Naive thymus-derived CD4-positive, alpha-beta T cell (primary cell): ENCODE measurements at regions not wholly inside any gene's neighbourhood (a gene's known extent, or its start where the extent isn't known, plus 50 kb on each side); places are given as distances from the start of the nearest gene placed in this dataset.

Source experiments
- ATAC-seq: fragments of 150-1000 bp; cut with Tn5 transposase; 2 replicates; pipeline ENCODE4 v1.10.0; 2021; ENCODE audit warnings: mild to moderate bottlenecking, moderate library complexity
- CTCF ChIA-PET: fragments of 350-600 bp; sonication (Branson Sonifier 250); formaldehyde crosslinking; loops from one replicate; lab custom pipeline; 2021; ENCODE audit warnings: antibody characterized with exemption; lab: Charles Lee
- POLR2A ChIA-PET: fragments of 350-600 bp; sonication (Branson Sonifier 250); formaldehyde crosslinking; loops from one replicate; lab custom pipeline; 2021; ENCODE audit warnings: antibody characterized with exemption, inconsistent platforms; lab: Charles Lee
- DNase-seq, 9 donors: peaks; one replicate each; pipeline versions ENCODE4 v3.0.0 to v3.0.0-alpha.2; 2020 to 2022; ENCODE audit warnings: mixed read lengths in 1 of 9
- H3K27ac ChIP-seq: one replicate; pipeline ENCODE4 v1.7.0; 2013; ENCODE audit warnings: mild to moderate bottlenecking, low read depth, low read length, moderate library complexity
- H3K27me3 ChIP-seq, 2 donors: one replicate each; pipeline ENCODE4 v1.7.0; 2013; ENCODE audit warnings: low read length in 2 of 2, mild to moderate bottlenecking in 2 of 2, moderate library complexity in 2 of 2; ENCODE audit not compliant: control insufficient read depth in 2 of 2, insufficient read depth in 2 of 2
- H3K36me3 ChIP-seq, 3 experiments: 1 replicate in 2 of 3; 2 replicates in 1 of 3; pipeline ENCODE4 v1.7.0; 2013; ENCODE audit warnings: low read length in 3 of 3, mild to moderate bottlenecking in 3 of 3, moderate library complexity in 1 of 3; ENCODE audit not compliant: insufficient read depth in 3 of 3, control insufficient read depth in 2 of 3
- H3K4me1 ChIP-seq, 2 donors: one replicate each; pipeline ENCODE4 v1.7.0; 2013; ENCODE audit warnings: low read length in 2 of 2, mild to moderate bottlenecking in 2 of 2, moderate library complexity in 1 of 2; ENCODE audit not compliant: control insufficient read depth in 2 of 2, insufficient read depth in 2 of 2
- H3K4me3 ChIP-seq: 2 replicates; pipeline ENCODE4 v1.7.0; 2013; ENCODE audit warnings: mild to moderate bottlenecking, low read length
- H3K9me3 ChIP-seq, 3 experiments: 1 replicate in 2 of 3; 2 replicates in 1 of 3; pipeline ENCODE4 v1.7.0; 2013; ENCODE audit warnings: low read length in 3 of 3; ENCODE audit not compliant: control insufficient read depth in 2 of 3
- H3K27ac Mint-ChIP-seq, 9 donors: one replicate each; pipeline ENCODE4 v1.8.0; 2020 to 2022; ENCODE audit warnings: mixed read lengths in 9 of 9, mild to moderate bottlenecking in 8 of 9, moderate library complexity in 5 of 9, inconsistent platforms in 2 of 9
- H3K27me3 Mint-ChIP-seq, 5 donors: one replicate each; pipeline ENCODE4 v1.8.0; 2021 to 2022; ENCODE audit warnings: mixed read lengths in 5 of 5, mild to moderate bottlenecking in 1 of 5
- H3K36me3 Mint-ChIP-seq, 5 donors: one replicate each; pipeline ENCODE4 v1.8.0; 2020 to 2022; ENCODE audit warnings: mixed read lengths in 5 of 5, mild to moderate bottlenecking in 3 of 5, inconsistent platforms in 1 of 5
- H3K4me1 Mint-ChIP-seq, 7 donors: one replicate each; pipeline ENCODE4 v1.8.0; 2020 to 2022; ENCODE audit warnings: mixed read lengths in 7 of 7, mild to moderate bottlenecking in 3 of 7, inconsistent platforms in 1 of 7
- H3K4me3 Mint-ChIP-seq, 10 donors: one replicate each; pipeline ENCODE4 v1.8.0; 2020 to 2022; ENCODE audit warnings: mild to moderate bottlenecking in 10 of 10, mixed read lengths in 10 of 10, moderate library complexity in 6 of 10, inconsistent platforms in 2 of 10
- H3K9me3 Mint-ChIP-seq, 11 donors: one replicate each; pipeline ENCODE4 v1.8.0; 2020 to 2022; ENCODE audit warnings: mixed read lengths in 11 of 11, mild to moderate bottlenecking in 4 of 11, inconsistent platforms in 1 of 11, moderate library complexity in 1 of 11
- intact Hi-C, 2 donors: fragments of 100-400 bp; cut with micrococcal nuclease; formaldehyde crosslinking; loops; one replicate each; pipeline ENCODE4 v1.15.1; 2023

DNA sequence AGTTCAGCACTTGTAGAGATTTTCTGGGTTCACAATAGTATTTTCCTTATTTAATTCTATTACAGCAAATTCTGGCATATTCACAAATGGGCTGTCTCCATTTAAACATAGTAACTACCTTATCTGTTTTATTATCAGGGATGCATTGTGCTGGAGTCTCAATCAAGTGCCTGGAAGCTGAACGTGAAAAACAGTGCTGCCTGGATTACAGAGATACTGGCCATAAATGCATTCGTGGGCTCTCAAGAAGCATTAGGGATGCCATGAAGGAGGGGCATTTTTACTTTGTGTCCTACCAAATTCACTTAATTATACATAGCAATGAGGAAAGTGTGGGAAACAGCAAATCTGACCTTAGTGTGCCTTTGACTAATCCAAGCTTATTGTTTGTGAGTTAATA, 184.6 kb downstream of the ABCC12 start:
- Histone ChIP-seq H3K27me3 (no peaks in the 10 kb centered on the region), H3K4me3 (no peak overlapping the region), H3K4me1 (no peaks in the 10 kb centered on the region), H3K36me3 (no peaks in the 10 kb centered on the region), H3K27ac (no peak overlapping the region), H3K9me3 (no peaks in the 10 kb centered on the region)
- intact Hi-C loops: no loop called here
- no peaks in the 10 kb centered on the region for H3K36me3 Mint-ChIP-seq
- H3K4me3 Mint-ChIP-seq: no peak overlapping the region
- POLR2A ChIA-PET: no interaction called here
- H3K27ac Mint-ChIP-seq: no peak overlapping the region
- H3K27me3 Mint-ChIP-seq: peaks cover 2 to 21% (median 8%) of the 10 kb centered on the region in 5 donors
- H3K4me1 Mint-ChIP-seq: no peaks in the 10 kb centered on the region
- DNase-seq: no peak
- CTCF ChIA-PET: no interaction called here
- no peak for ATAC-seq
- peaks cover 0 to 10% (median 0%) of the 10 kb centered on the region in 11 donors for H3K9me3 Mint-ChIP-seq

GRCh38 chr16:47970291-47970931, 185.4 kb downstream of the ABCC12 start:
- Histone ChIP-seq H3K27me3 (no peaks in the 10 kb centered on the region), H3K9me3 (no peaks in the 10 kb centered on the region), H3K4me3 (no peak overlapping the region), H3K27ac (no peak overlapping the region), H3K36me3 (no peaks in the 10 kb centered on the region), H3K4me1 (no peaks in the 10 kb centered on the region)
- no peak overlapping the region for H3K4me3 Mint-ChIP-seq
- H3K9me3 Mint-ChIP-seq: peaks cover 0 to 10% (median 0%) of the 10 kb centered on the region in 11 donors
- no peak for ATAC-seq
- no peak overlapping the region for H3K27ac Mint-ChIP-seq
- H3K36me3 Mint-ChIP-seq: no peaks in the 10 kb centered on the region
- DNase-seq: no peak
- intact Hi-C loops: no loop called here
- H3K27me3 Mint-ChIP-seq: peaks cover 2 to 21% (median 8%) of the 10 kb centered on the region in 5 donors
- ChIA-PET POLR2A (no interaction called here), CTCF (no interaction called here)
- no peaks in the 10 kb centered on the region for H3K4me1 Mint-ChIP-seq

- Mint-ChIP-seq H3K4me3 (no peak overlapping the region), H3K27ac (no peak overlapping the region), H3K4me1 (no peaks in the 10 kb centered on the region), H3K9me3 (peaks cover 0 to 9% (median 0%) of the 10 kb centered on the region in 11 donors), H3K27me3 (peaks cover 0 to 15% (median 8%) of the 10 kb centered on the region in 5 donors), H3K36me3 (no peaks in the 10 kb centered on the region)
- Histone ChIP-seq H3K27me3 (no peaks in the 10 kb centered on the region), H3K4me1 (no peaks in the 10 kb centered on the region), H3K36me3 (no peaks in the 10 kb centered on the region), H3K4me3 (no peak overlapping the region), H3K9me3 (no peaks in the 10 kb centered on the region), H3K27ac (no peak overlapping the region)
- DNase-seq: no peak
- POLR2A ChIA-PET: no interaction called here
- intact Hi-C loops: no loop called here
- no peak for ATAC-seq
- CTCF ChIA-PET: no interaction called here
Observed at GRCh38 chr16:47967374-47967773, 188.4 kb downstream of the ABCC12 start.

GRCh38 chr16:47966325-47966724, 189.5 kb downstream of the ABCC12 start:
- Mint-ChIP-seq H3K4me1 (no peaks in the 10 kb centered on the region), H3K4me3 (no peak overlapping the region), H3K27me3 (peaks cover 0 to 13% (median 4%) of the 10 kb centered on the region in 5 donors), H3K9me3 (peaks cover 0 to 9% (median 0%) of the 10 kb centered on the region in 11 donors), H3K27ac (no peak overlapping the region), H3K36me3 (no peaks in the 10 kb centered on the region)
- intact Hi-C loops: no loop called here
- no peak for DNase-seq
- no peak overlapping the region for H3K27ac ChIP-seq
- no peaks in the 10 kb centered on the region for H3K36me3 ChIP-seq
- H3K27me3 ChIP-seq: no peaks in the 10 kb centered on the region
- ChIA-PET POLR2A (no interaction called here), CTCF (no interaction called here)
- no peaks in the 10 kb centered on the region for H3K9me3 ChIP-seq
- no peaks in the 10 kb centered on the region for H3K4me1 ChIP-seq
- no peak overlapping the region for H3K4me3 ChIP-seq
- no peak for ATAC-seq

DNA sequence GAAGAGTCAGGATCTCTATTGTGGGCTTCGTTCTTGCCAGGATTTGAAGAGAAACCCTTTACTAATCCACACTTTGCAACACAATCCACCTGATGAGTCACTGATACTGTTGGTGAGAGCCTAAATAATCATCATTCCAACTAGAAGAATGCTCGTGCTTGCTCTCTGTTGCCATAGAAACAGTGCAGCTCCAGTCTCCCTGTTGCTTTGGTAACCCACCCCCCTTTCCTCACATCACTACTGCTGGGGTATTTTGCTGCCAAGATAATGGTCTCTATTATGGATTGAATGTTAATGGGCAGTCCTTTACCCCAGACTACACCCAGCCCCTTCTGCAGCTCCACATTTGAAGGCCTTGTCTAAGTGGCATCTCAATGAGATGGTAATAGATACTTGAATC, 190.4 kb downstream of the ABCC12 start:
- Mint-ChIP-seq H3K27ac (no peak overlapping the region), H3K27me3 (peaks cover 0 to 16% (median 4%) of the 10 kb centered on the region in 5 donors), H3K36me3 (no peaks in the 10 kb centered on the region), H3K4me3 (no peak overlapping the region), H3K9me3 (peaks cover 0 to 7% (median 0%) of the 10 kb centered on the region in 11 donors), H3K4me1 (no peaks in the 10 kb centered on the region)
- Histone ChIP-seq H3K4me3 (no peak overlapping the region), H3K9me3 (no peaks in the 10 kb centered on the region), H3K36me3 (no peaks in the 10 kb centered on the region), H3K27me3 (no peaks in the 10 kb centered on the region), H3K4me1 (no peaks in the 10 kb centered on the region), H3K27ac (no peak overlapping the region)
- DNase-seq (no peak), ATAC-seq (no peak)
- CTCF ChIA-PET: interaction anchor here (0.6 kb wide), 1 partner anchor 815 kb away, joined by 3 read pairs; no protein-coding TSS in a partner anchor
- POLR2A ChIA-PET: interaction anchor here (0.6 kb wide), 1 partner anchor 15 kb away, joined by 3 read pairs; no protein-coding TSS in a partner anchor
- intact Hi-C loops: no loop called here

DNA sequence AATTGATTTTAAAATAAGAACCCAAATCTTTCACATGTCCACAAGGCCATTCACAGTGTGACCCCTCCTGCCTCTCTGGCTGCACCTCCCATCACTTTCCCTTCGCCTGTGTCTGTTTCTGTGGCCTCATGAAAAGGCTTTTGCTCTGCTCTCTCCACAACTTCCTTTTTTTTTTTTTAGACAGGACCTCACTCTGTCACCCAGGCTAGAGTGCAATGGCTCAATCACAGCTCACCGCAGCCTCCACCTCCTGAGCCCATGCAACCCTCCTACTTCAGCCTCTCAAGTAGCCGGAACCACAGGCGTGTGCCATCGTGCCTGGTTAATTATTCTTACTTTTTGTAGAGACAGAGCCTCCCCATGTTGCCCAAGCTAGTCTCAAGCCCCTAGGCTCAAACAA, 197.1 kb downstream of the ABCC12 start:
- H3K9me3 ChIP-seq: no peaks in the 10 kb centered on the region
- H3K4me1 ChIP-seq: no peaks in the 10 kb centered on the region
- peaks cover 0 to 10% (median 0%) of the 10 kb centered on the region in 11 donors for H3K9me3 Mint-ChIP-seq
- H3K36me3 Mint-ChIP-seq: no peaks in the 10 kb centered on the region
- H3K4me3 Mint-ChIP-seq: no peak overlapping the region
- intact Hi-C loops: no loop called here
- ATAC-seq: no peak
- H3K36me3 ChIP-seq: no peaks in the 10 kb centered on the region
- H3K27me3 Mint-ChIP-seq: peaks cover 0 to 37% (median 11%) of the 10 kb centered on the region in 5 donors
- H3K27me3 ChIP-seq: no peaks in the 10 kb centered on the region
- no peaks in the 10 kb centered on the region for H3K4me1 Mint-ChIP-seq
- H3K27ac Mint-ChIP-seq: no peak overlapping the region
- no peak overlapping the region for H3K4me3 ChIP-seq
- DNase-seq: no peak
- H3K27ac ChIP-seq: no peak overlapping the region
- CTCF ChIA-PET: no interaction called here
- POLR2A ChIA-PET: no interaction called here

DNA sequence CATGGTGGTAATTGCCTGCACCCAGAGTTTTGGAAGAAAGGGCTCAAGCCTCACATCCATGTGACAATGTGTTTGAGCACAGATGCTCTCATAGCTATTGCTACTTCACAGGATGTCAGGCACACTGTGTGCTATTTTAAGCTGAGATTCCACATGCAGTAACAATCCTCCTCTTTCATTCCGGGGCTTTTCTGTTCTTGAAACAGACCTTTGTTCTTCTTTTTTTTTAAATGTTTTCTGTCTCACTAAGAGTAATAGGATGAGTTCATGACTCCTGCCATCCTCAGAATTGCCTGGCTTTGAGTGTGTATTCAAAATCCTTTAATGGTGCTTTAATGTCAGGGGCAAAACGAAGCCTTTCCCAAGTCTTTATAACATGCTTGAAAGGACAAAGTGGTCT, 198.9 kb downstream of the ABCC12 start:
- CTCF ChIA-PET: no interaction called here

More for the DNA sequence above, 198.9 kb downstream of the ABCC12 start:
- intact Hi-C loops: no loop called here
- H3K27me3 ChIP-seq: no peaks in the 10 kb centered on the region
- no peak for ATAC-seq
- no peak overlapping the region for H3K4me3 ChIP-seq
- POLR2A ChIA-PET: no interaction called here
- H3K9me3 Mint-ChIP-seq: peaks cover 0 to 10% (median 0%) of the 10 kb centered on the region in 11 donors
- no peak overlapping the region for H3K27ac ChIP-seq
- H3K4me1 ChIP-seq: no peaks in the 10 kb centered on the region
- no peak for DNase-seq
- no peaks in the 10 kb centered on the region for H3K4me1 Mint-ChIP-seq
- H3K4me3 Mint-ChIP-seq: no peak overlapping the region
- peaks cover 0 to 27% (median 11%) of the 10 kb centered on the region in 5 donors for H3K27me3 Mint-ChIP-seq
- no peaks in the 10 kb centered on the region for H3K9me3 ChIP-seq
- H3K36me3 ChIP-seq: no peaks in the 10 kb centered on the region
- H3K27ac Mint-ChIP-seq: no peak overlapping the region
- H3K36me3 Mint-ChIP-seq: no peaks in the 10 kb centered on the region
